H1 (cell line): ENCODE measurements at regions not wholly inside any gene's neighbourhood (a gene's known extent, or its start where the extent isn't known, plus 50 kb on each side); places are given as distances from the start of the nearest gene placed in this dataset.

ENCODE experiments used
- BACH1 ChIP-seq: IDR thresholded peaks from 2 replicates; pipeline ENCODE4 v1.6.1; 2012; ENCODE audit warnings: low read length, improper control_type of control experiment
- CHD7 ChIP-seq: fragments of 300-600 bp; sonication (generic); IDR thresholded peaks from 2 replicates; pipeline ENCODE4 v1.7.1; 2012; ENCODE audit warnings: low read length, moderate library complexity, mild to moderate bottlenecking, inconsistent platforms; ENCODE audit not compliant: insufficient replicate concordance
- CREB1 ChIP-seq: IDR thresholded peaks from 2 replicates; pipeline ENCODE4 v1.6.1; 2012; ENCODE audit warnings: inconsistent platforms
- FOSL1 ChIP-seq: IDR thresholded peaks from 2 replicates; pipeline ENCODE4 v1.6.1; 2011; ENCODE audit warnings: mild to moderate bottlenecking, low read depth, low read length, moderate library complexity; ENCODE audit not compliant: insufficient read depth
- JUND ChIP-seq: IDR thresholded peaks from 2 replicates; pipeline ENCODE4 v1.6.1; 2011; ENCODE audit warnings: mild to moderate bottlenecking, improper control_type of control experiment, low read length
- MAFK ChIP-seq: IDR thresholded peaks from 2 replicates; pipeline ENCODE4 v1.6.1; 2012; ENCODE audit warnings: low read depth, mild to moderate bottlenecking, improper control_type of control experiment, low read length
- RBBP5 ChIP-seq: IDR thresholded peaks from 2 replicates; pipeline ENCODE4 v1.7.1; 2012; ENCODE audit warnings: low read depth, mild to moderate bottlenecking, inconsistent platforms, low read length, moderate library complexity, borderline replicate concordance
- RNF2 ChIP-seq: fragments of 200-900, 300-1000 bp; sonication (generic); IDR thresholded peaks from 2 replicates; pipeline ENCODE4 v1.7.1; 2016; ENCODE audit warnings: borderline replicate concordance, low read depth, mild to moderate bottlenecking, antibody characterized with exemption, low read length; ENCODE audit not compliant: poor library complexity, severe bottlenecking; ENCODE audit errors: missing control alignments
- TAF1 ChIP-seq: IDR thresholded peaks from 2 replicates; pipeline ENCODE4 v1.6.1; 2011; ENCODE audit warnings: mild to moderate bottlenecking, low read depth, low read length

GRCh38 chr13:58480061-58480460 lies 848.5 kb downstream of the PCDH17 start (continued):
- TF ChIP-seq CHD7 (no peak), MAFK (no peak), BACH1 (no peak), JUND (no peak), RNF2 (no peak), FOSL1 (no peak), CREB1 (no peak), TAF1 (no peak), RBBP5 (no peak)
